GM18909 (cell line): ENCODE measurements at regions not wholly inside any gene's neighbourhood (a gene's known extent, or its start where the extent isn't known, plus 50 kb on each side); places are given as distances from the start of the nearest gene placed in this dataset.
A peak's percentile ranks its signal among the peaks of the same experiment; 100 is the strongest.

Source experiments
- ATAC-seq: cut with Tn5 transposase; IDR thresholded peaks from one replicate; pipeline ENCODE4 v1.9.1; 2021; ENCODE audit warnings: mild to moderate bottlenecking; ENCODE audit not compliant: unreplicated experiment, poor library complexity

- ATAC-seq = no peak
Measured at GRCh38 chr11:123305601-123306375, 110.7 kb upstream of the CLMP start.

GRCh38 chr11:123304828-123305466, 109.9 kb upstream of the CLMP start:
- ATAC-seq = no peak

- ATAC-seq = no peak
Measured at GRCh38 chr11:123303924-123304323, 108.9 kb upstream of the CLMP start.

GRCh38 chr11:123302751-123303195, 107.7 kb upstream of the CLMP start:
- ATAC-seq = peak; percentile 56

GRCh38 chr11:123301696-123302400, 106.8 kb upstream of the CLMP start:
- ATAC-seq = peak; percentile 72

GRCh38 chr11:123301013-123301591, 106.1 kb upstream of the CLMP start:
- no peak for ATAC-seq

GRCh38 chr11:123299721-123300120, 104.7 kb upstream of the CLMP start:
- ATAC-seq = no peak

- ATAC-seq = no peak
Measured at GRCh38 chr11:123298488-123299447, 103.7 kb upstream of the CLMP start.

GRCh38 chr11:123292647-123293046, 97.6 kb upstream of the CLMP start:
- ATAC-seq = no peak

GRCh38 chr11:123291201-123291869, 96.3 kb upstream of the CLMP start:
- ATAC-seq = no peak

- no peak for ATAC-seq
Measured at GRCh38 chr11:123286761-123287160, 91.7 kb upstream of the CLMP start.

- ATAC-seq = no peak
Measured at GRCh38 chr11:123286255-123286654, 91.2 kb upstream of the CLMP start.

GRCh38 chr11:123284454-123284853, 89.4 kb upstream of the CLMP start:
- no peak for ATAC-seq

- no peak for ATAC-seq
Measured at GRCh38 chr11:123282597-123282996, 87.5 kb upstream of the CLMP start.

GRCh38 chr11:123273616-123274015, 78.6 kb upstream of the CLMP start:
- ATAC-seq = no peak

GRCh38 chr11:123272565-123272964, 77.5 kb upstream of the CLMP start:
- ATAC-seq = no peak

- no peak for ATAC-seq
Measured at GRCh38 chr11:123268156-123268555, 73.1 kb upstream of the CLMP start.

- ATAC-seq = no peak
Measured at GRCh38 chr11:123265951-123266350, 70.9 kb upstream of the CLMP start.

- peak; percentile 16 for ATAC-seq
Measured at GRCh38 chr11:123264431-123264780, 69.4 kb upstream of the CLMP start.
